ENCODE measurements at regions not wholly inside any gene's neighbourhood (a gene's known extent, or its start where the extent isn't known, plus 50 kb on each side); places are given as distances from the start of the nearest gene placed in this dataset.

DNA sequence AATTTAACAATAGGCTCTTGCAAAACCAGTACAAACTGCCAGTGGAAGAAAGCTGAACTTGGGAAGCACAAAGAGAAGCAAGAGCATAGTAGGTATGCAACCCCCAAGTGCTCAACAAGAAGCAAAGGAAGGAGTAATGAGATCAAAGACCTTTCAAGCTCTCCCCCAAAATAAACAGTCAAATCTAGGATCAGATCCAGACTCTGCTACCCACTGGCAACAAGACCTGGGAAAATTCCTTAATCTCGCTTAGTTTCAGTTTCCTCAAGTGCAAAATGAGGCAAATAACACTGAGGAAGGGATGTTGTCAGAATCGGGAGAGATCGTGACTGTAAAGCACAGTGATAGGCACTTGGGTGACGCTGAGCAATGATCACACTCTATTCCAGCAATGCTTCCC lies 329.2 kb downstream of the TNS1 start:
- H3K4me3 ChIP-seq (ENCODE audit: low read length), result no peak overlapping the region
- no peak overlapping the region for H2AFZ ChIP-seq (ENCODE audit: low read depth, low read length)
- peaks cover 3% of the 10 kb centered on the region for H3K27me3 ChIP-seq (ENCODE audit: insufficient read depth, low read length)
- H3K9me3 ChIP-seq (ENCODE audit: low read length), result no peaks in the 10 kb centered on the region
- H3K4me1 ChIP-seq (ENCODE audit: insufficient read depth, low read length), result no peaks in the 10 kb centered on the region
- H3K36me3 ChIP-seq (ENCODE audit: insufficient read depth, low read length), result no peaks in the 10 kb centered on the region

- Histone ChIP-seq H3K9me3 (ENCODE audit: low read length) (no peaks in the 10 kb centered on the region), H3K27me3 (ENCODE audit: insufficient read depth, low read length) (peaks cover 3% of the 10 kb centered on the region), H3K4me1 (ENCODE audit: insufficient read depth, low read length) (no peaks in the 10 kb centered on the region), H2AFZ (ENCODE audit: low read depth, low read length) (no peak overlapping the region), H3K36me3 (ENCODE audit: insufficient read depth, low read length) (no peaks in the 10 kb centered on the region), H3K4me3 (ENCODE audit: low read length) (no peak overlapping the region)
These were observed 330.3 kb downstream of the TNS1 start for GRCh38 chr2:217672472-217672871.

GRCh38 chr2:217671871-217672270 lies 330.9 kb downstream of the TNS1 start:
- no peaks in the 10 kb centered on the region for H3K36me3 ChIP-seq (ENCODE audit: insufficient read depth, low read length)
- H3K9me3 ChIP-seq (ENCODE audit: low read length), result no peaks in the 10 kb centered on the region
- no peak overlapping the region for H3K4me3 ChIP-seq (ENCODE audit: low read length)

GRCh38 chr2:217671075-217671474 lies 331.7 kb downstream of the TNS1 start:
- Histone ChIP-seq H3K27me3 (ENCODE audit: insufficient read depth, low read length) (peaks cover 3% of the 10 kb centered on the region), H3K4me3 (ENCODE audit: low read length) (no peak overlapping the region), H3K9me3 (ENCODE audit: low read length) (no peaks in the 10 kb centered on the region), H3K36me3 (ENCODE audit: insufficient read depth, low read length) (no peaks in the 10 kb centered on the region), H3K4me1 (ENCODE audit: insufficient read depth, low read length) (no peaks in the 10 kb centered on the region), H2AFZ (ENCODE audit: low read depth, low read length) (no peak overlapping the region)

More at GRCh38 chr2:217671871-217672270, 330.9 kb downstream of the TNS1 start:
- H2AFZ ChIP-seq (ENCODE audit: low read depth, low read length), result no peak overlapping the region
- peaks cover 3% of the 10 kb centered on the region for H3K27me3 ChIP-seq (ENCODE audit: insufficient read depth, low read length)
- no peaks in the 10 kb centered on the region for H3K4me1 ChIP-seq (ENCODE audit: insufficient read depth, low read length)

DNA sequence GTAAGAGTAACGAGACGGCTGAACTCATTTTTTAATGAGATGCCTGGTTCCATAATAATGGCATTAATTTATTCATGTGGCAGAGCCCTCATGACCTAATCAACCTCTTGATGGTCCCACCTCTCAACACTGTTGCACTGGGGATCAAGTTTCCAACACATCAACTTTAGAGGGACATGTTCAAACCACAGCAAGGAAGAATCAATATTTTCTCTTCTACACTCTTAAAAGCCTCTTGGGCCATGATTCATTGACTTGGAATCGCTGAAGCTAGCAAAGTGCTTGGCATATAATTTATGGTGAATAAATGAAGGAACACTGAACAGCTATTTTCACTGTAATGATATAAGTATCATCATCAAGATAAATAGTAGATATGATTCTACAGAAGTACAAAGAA lies 333.0 kb downstream of the TNS1 start:
- peaks cover 3% of the 10 kb centered on the region for H3K27me3 ChIP-seq (ENCODE audit: insufficient read depth, low read length)
- H3K4me3 ChIP-seq (ENCODE audit: low read length), result no peak overlapping the region
- no peaks in the 10 kb centered on the region for H3K4me1 ChIP-seq (ENCODE audit: insufficient read depth, low read length)
- H2AFZ ChIP-seq (ENCODE audit: low read depth, low read length), result no peak overlapping the region
- H3K9me3 ChIP-seq (ENCODE audit: low read length), result no peaks in the 10 kb centered on the region
- H3K36me3 ChIP-seq (ENCODE audit: insufficient read depth, low read length), result no peaks in the 10 kb centered on the region

DNA sequence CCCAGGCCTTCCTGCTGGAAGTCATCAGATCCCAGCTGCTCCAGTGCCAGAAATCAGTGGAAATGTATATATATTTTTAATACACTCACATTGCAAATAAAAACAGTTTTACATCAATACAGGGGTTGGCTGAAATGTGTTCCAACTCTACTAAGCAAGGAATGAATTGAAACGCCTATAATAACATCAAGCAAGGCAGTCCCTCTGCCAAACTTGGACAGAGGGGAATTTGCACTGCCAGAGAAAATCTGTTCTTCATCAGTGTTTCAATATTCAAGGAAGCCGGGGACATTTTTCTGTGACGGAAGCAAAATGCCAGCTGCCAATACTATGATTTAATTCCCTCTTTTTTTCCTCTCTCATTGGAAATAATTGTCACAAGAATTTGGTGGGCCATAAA lies 335.3 kb downstream of the TNS1 start:
- H3K27me3 ChIP-seq (ENCODE audit: insufficient read depth, low read length), result no peaks in the 10 kb centered on the region
- H3K36me3 ChIP-seq (ENCODE audit: insufficient read depth, low read length), result no peaks in the 10 kb centered on the region
- no peak overlapping the region for H2AFZ ChIP-seq (ENCODE audit: low read depth, low read length)
- H3K4me3 ChIP-seq (ENCODE audit: low read length), result no peak overlapping the region
- H3K9me3 ChIP-seq (ENCODE audit: low read length), result no peaks in the 10 kb centered on the region
- H3K4me1 ChIP-seq (ENCODE audit: insufficient read depth, low read length), result no peaks in the 10 kb centered on the region

- Histone ChIP-seq H3K4me3 (ENCODE audit: low read length) (no peak overlapping the region), H3K4me1 (ENCODE audit: insufficient read depth, low read length) (no peaks in the 10 kb centered on the region), H3K36me3 (ENCODE audit: insufficient read depth, low read length) (no peaks in the 10 kb centered on the region), H3K27me3 (ENCODE audit: insufficient read depth, low read length) (no peaks in the 10 kb centered on the region), H3K9me3 (ENCODE audit: low read length) (no peaks in the 10 kb centered on the region), H2AFZ (ENCODE audit: low read depth, low read length) (no peak overlapping the region)
These were observed 335.8 kb downstream of the TNS1 start for GRCh38 chr2:217667035-217667434.

DNA sequence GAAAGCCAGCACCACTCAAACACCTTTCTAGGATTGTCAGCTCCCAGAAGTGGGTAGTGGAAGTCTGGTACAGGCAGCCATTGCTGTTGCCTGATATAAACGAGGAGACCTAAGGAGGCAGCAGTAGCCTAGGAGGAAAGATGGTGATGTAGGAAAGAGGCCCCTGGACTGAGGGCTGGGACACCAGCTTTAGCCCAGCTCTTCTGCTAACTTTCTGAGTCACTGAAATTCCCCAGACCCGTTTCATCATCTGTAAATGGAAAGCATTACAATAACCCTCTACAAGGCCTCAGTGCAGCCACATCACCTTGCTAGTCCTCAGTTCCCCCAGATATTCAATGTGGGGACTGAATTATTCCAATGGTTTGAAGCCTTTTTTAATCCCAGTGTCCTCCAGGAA lies 336.5 kb downstream of the TNS1 start:
- H3K36me3 ChIP-seq (ENCODE audit: insufficient read depth, low read length), result no peaks in the 10 kb centered on the region
- H3K27me3 ChIP-seq (ENCODE audit: insufficient read depth, low read length), result no peaks in the 10 kb centered on the region
- no peak overlapping the region for H2AFZ ChIP-seq (ENCODE audit: low read depth, low read length)
- H3K4me1 ChIP-seq (ENCODE audit: insufficient read depth, low read length), result no peaks in the 10 kb centered on the region
- H3K4me3 ChIP-seq (ENCODE audit: low read length), result no peak overlapping the region
- H3K9me3 ChIP-seq (ENCODE audit: low read length), result no peaks in the 10 kb centered on the region

- H3K4me1 ChIP-seq (ENCODE audit: insufficient read depth, low read length), result no peaks in the 10 kb centered on the region
- H3K4me3 ChIP-seq (ENCODE audit: low read length), result no peak overlapping the region
- no peaks in the 10 kb centered on the region for H3K27me3 ChIP-seq (ENCODE audit: insufficient read depth, low read length)
- H3K36me3 ChIP-seq (ENCODE audit: insufficient read depth, low read length), result no peaks in the 10 kb centered on the region
- no peaks in the 10 kb centered on the region for H3K9me3 ChIP-seq (ENCODE audit: low read length)
- no peak overlapping the region for H2AFZ ChIP-seq (ENCODE audit: low read depth, low read length)
These were observed 338.0 kb downstream of the TNS1 start for GRCh38 chr2:217664761-217665160.

- no peaks in the 10 kb centered on the region for H3K9me3 ChIP-seq (ENCODE audit: low read length)
- H3K4me1 ChIP-seq (ENCODE audit: insufficient read depth, low read length), result no peaks in the 10 kb centered on the region
- H3K4me3 ChIP-seq (ENCODE audit: low read length), result no peak overlapping the region
- H2AFZ ChIP-seq (ENCODE audit: low read depth, low read length), result no peak overlapping the region
- H3K27me3 ChIP-seq (ENCODE audit: insufficient read depth, low read length), result no peaks in the 10 kb centered on the region
- no peaks in the 10 kb centered on the region for H3K36me3 ChIP-seq (ENCODE audit: insufficient read depth, low read length)
These were observed 339.7 kb downstream of the TNS1 start for GRCh38 chr2:217662984-217663602.

GRCh38 chr2:217661378-217661777 lies 341.4 kb downstream of the TNS1 start:
- H3K4me3 ChIP-seq (ENCODE audit: low read length), result no peak overlapping the region
- no peaks in the 10 kb centered on the region for H3K27me3 ChIP-seq (ENCODE audit: insufficient read depth, low read length)
- no peak overlapping the region for H2AFZ ChIP-seq (ENCODE audit: low read depth, low read length)

GRCh38 chr2:217660423-217660822 lies 342.4 kb downstream of the TNS1 start:
- Histone ChIP-seq H3K36me3 (ENCODE audit: insufficient read depth, low read length) (no peaks in the 10 kb centered on the region), H3K4me3 (ENCODE audit: low read length) (no peak overlapping the region), H3K27me3 (ENCODE audit: insufficient read depth, low read length) (no peaks in the 10 kb centered on the region), H2AFZ (ENCODE audit: low read depth, low read length) (no peak overlapping the region), H3K4me1 (ENCODE audit: insufficient read depth, low read length) (no peaks in the 10 kb centered on the region), H3K9me3 (ENCODE audit: low read length) (no peaks in the 10 kb centered on the region)

More at GRCh38 chr2:217661378-217661777, 341.4 kb downstream of the TNS1 start:
- Histone ChIP-seq H3K36me3 (ENCODE audit: insufficient read depth, low read length) (no peaks in the 10 kb centered on the region), H3K9me3 (ENCODE audit: low read length) (no peaks in the 10 kb centered on the region), H3K4me1 (ENCODE audit: insufficient read depth, low read length) (no peaks in the 10 kb centered on the region)

DNA sequence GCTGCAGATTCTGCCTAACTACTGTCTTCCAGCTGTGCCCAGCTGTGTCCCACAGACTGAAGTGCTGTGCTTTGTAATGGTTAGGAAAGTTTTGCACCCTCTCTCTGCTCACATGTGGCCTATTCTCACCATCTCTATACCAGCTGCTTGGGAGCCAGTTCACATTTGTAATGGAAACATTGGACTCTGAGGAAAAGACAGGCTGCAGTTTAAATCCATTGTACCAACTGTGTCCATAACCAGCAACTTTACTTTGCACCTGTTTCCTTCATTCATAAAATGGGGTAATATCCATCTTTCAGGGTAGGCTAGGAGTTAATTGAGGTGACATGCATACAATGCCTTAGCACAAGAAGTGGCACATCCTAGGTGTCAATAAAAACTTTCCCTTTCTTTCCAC lies 344.0 kb downstream of the TNS1 start:
- Histone ChIP-seq H3K4me3 (ENCODE audit: low read length) (no peak overlapping the region), H2AFZ (ENCODE audit: low read depth, low read length) (no peak overlapping the region), H3K9me3 (ENCODE audit: low read length) (no peaks in the 10 kb centered on the region), H3K4me1 (ENCODE audit: insufficient read depth, low read length) (no peaks in the 10 kb centered on the region), H3K27me3 (ENCODE audit: insufficient read depth, low read length) (no peaks in the 10 kb centered on the region), H3K36me3 (ENCODE audit: insufficient read depth, low read length) (no peaks in the 10 kb centered on the region)

- Histone ChIP-seq H3K27me3 (ENCODE audit: insufficient read depth, low read length) (no peaks in the 10 kb centered on the region), H3K36me3 (ENCODE audit: insufficient read depth, low read length) (no peaks in the 10 kb centered on the region), H2AFZ (ENCODE audit: low read depth, low read length) (no peak overlapping the region), H3K4me3 (ENCODE audit: low read length) (no peak overlapping the region), H3K9me3 (ENCODE audit: low read length) (no peaks in the 10 kb centered on the region), H3K4me1 (ENCODE audit: insufficient read depth, low read length) (no peaks in the 10 kb centered on the region)
These were observed 345.5 kb downstream of the TNS1 start for GRCh38 chr2:217657252-217657651.
